ENCODE measurements at regions not wholly inside any gene's neighbourhood (a gene's known extent, or its start where the extent isn't known, plus 50 kb on each side); places are given as distances from the start of the nearest gene placed in this dataset.

- TF ChIP-seq ZFX (IDR thresholded peaks at IDR 0.05; ENCODE audit: borderline replicate concordance): no peak
- TF ChIP-seq CTCF (IDR thresholded peaks at IDR 0.05): no peak
- no peak overlapping the region for H3K27ac ChIP-seq
Measured at GRCh38 chr11:32262367-32262766, 171.5 kb downstream of the RCN1 start.

GRCh38 chr11:32265911-32266310 lies 169.4 kb downstream of the WT1 start:
- no peak overlapping the region for H3K27ac ChIP-seq
- TF ChIP-seq CTCF (IDR thresholded peaks at IDR 0.05) (no peak), ZFX (IDR thresholded peaks at IDR 0.05; ENCODE audit: borderline replicate concordance) (no peak)

- H3K27ac ChIP-seq: no peak overlapping the region
- TF ChIP-seq ZFX (IDR thresholded peaks at IDR 0.05; ENCODE audit: borderline replicate concordance): no peak
- TF ChIP-seq CTCF (IDR thresholded peaks at IDR 0.05): no peak
Measured at GRCh38 chr11:32266601-32267000, 168.7 kb downstream of the WT1 start.

GRCh38 chr11:32267679-32268187 lies 167.6 kb downstream of the WT1 start:
- TF ChIP-seq CTCF (IDR thresholded peaks at IDR 0.05) (no peak), ZFX (IDR thresholded peaks at IDR 0.05; ENCODE audit: borderline replicate concordance) (no peak)
- H3K27ac ChIP-seq: no peak overlapping the region

GRCh38 chr11:32273931-32274330 lies 161.4 kb downstream of the WT1 start:
- no peak for TF ChIP-seq CTCF (IDR thresholded peaks at IDR 0.05)
- TF ChIP-seq ZFX (IDR thresholded peaks at IDR 0.05; ENCODE audit: borderline replicate concordance): no peak
- no peak overlapping the region for H3K27ac ChIP-seq

- H3K27ac ChIP-seq: no peak overlapping the region
- no peak for TF ChIP-seq ZFX (IDR thresholded peaks at IDR 0.05; ENCODE audit: borderline replicate concordance)
- peak; percentile 34 for TF ChIP-seq CTCF (IDR thresholded peaks at IDR 0.05)
Measured at GRCh38 chr11:32279672-32280071, 155.7 kb downstream of the WT1 start.

- H3K27ac ChIP-seq: no peak overlapping the region
- TF ChIP-seq CTCF (IDR thresholded peaks at IDR 0.05) (no peak), ZFX (IDR thresholded peaks at IDR 0.05; ENCODE audit: borderline replicate concordance) (no peak)
Measured at GRCh38 chr11:32280339-32280738, 155.0 kb downstream of the WT1 start.

Measured in 22Rv1 (cell line).